ENCODE measurements at regions not wholly inside any gene's neighbourhood (a gene's known extent, or its start where the extent isn't known, plus 50 kb on each side); places are given as distances from the start of the nearest gene placed in this dataset.

DNA sequence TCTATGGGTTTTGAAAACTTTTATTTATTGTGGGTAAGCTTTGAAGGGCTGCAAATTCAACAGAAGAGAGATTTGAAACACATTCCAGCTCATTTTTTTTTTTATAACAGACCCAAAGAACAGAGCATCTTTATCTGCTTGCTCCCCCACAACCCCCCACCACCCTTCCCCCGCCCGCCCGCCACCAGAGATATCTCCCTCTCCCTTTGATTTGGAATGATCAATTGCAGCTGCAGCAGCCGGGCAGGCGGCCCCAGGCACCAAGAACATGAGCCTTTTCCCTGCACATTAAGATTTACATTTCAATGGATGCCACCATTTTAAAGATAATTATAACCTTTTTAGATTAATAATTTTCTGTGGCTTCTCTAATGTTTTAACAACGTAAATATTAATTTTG lies 510.9 kb downstream of the ZNF608 start:
- TF ChIP-seq, protein P1, sequence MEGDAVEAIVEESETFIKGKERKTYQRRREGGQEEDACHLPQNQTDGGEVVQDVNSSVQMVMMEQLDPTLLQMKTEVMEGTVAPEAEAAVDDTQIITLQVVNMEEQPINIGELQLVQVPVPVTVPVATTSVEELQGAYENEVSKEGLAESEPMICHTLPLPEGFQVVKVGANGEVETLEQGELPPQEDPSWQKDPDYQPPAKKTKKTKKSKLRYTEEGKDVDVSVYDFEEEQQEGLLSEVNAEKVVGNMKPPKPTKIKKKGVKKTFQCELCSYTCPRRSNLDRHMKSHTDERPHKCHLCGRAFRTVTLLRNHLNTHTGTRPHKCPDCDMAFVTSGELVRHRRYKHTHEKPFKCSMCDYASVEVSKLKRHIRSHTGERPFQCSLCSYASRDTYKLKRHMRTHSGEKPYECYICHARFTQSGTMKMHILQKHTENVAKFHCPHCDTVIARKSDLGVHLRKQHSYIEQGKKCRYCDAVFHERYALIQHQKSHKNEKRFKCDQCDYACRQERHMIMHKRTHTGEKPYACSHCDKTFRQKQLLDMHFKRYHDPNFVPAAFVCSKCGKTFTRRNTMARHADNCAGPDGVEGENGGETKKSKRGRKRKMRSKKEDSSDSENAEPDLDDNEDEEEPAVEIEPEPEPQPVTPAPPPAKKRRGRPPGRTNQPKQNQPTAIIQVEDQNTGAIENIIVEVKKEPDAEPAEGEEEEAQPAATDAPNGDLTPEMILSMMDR (IDR thresholded peaks at IDR 0.05): no peak
- TF ChIP-seq POLR2AphosphoS5 (IDR thresholded peaks at IDR 0.05) (no peak), POLR2A (IDR thresholded peaks at IDR 0.05) (no peak), EP300 (IDR thresholded peaks at IDR 0.05) (no peak)
